ENCODE measurements at regions not wholly inside any gene's neighbourhood (a gene's known extent, or its start where the extent isn't known, plus 50 kb on each side); places are given as distances from the start of the nearest gene placed in this dataset.

- Mint-ChIP-seq H3K27me3 (ENCODE audit: low read depth, poor library complexity) (no peaks in the 10 kb centered on the region), H3K36me3 (ENCODE audit: low read depth) (no peaks in the 10 kb centered on the region), H3K27ac (no peak overlapping the region), H3K4me3 (no peak overlapping the region), H3K9me3 (peaks cover 21% of the 10 kb centered on the region), H3K4me1 (no peaks in the 10 kb centered on the region)
- no peak for TF ChIP-seq CTCF (IDR thresholded peaks at IDR 0.05)
- no peak for DNase-seq
These were observed 122.9 kb upstream of the FMR1 start for GRCh38 chrX:147788641-147789350.

- Mint-ChIP-seq H3K4me1 (peaks cover 6% of the 10 kb centered on the region), H3K9me3 (peaks cover 44% of the 10 kb centered on the region), H3K27me3 (ENCODE audit: low read depth, poor library complexity) (no peaks in the 10 kb centered on the region), H3K27ac (no peak overlapping the region), H3K4me3 (no peak overlapping the region), H3K36me3 (ENCODE audit: low read depth) (no peaks in the 10 kb centered on the region)
- no peak for TF ChIP-seq CTCF (IDR thresholded peaks at IDR 0.05)
- no peak for DNase-seq
These were observed 111.1 kb upstream of the FMR1 start for GRCh38 chrX:147800663-147801062.

- no peak overlapping the region for H3K27ac Mint-ChIP-seq
- H3K4me1 Mint-ChIP-seq, result peaks cover 6% of the 10 kb centered on the region
- no peaks in the 10 kb centered on the region for H3K27me3 Mint-ChIP-seq (ENCODE audit: low read depth, poor library complexity)
- H3K4me3 Mint-ChIP-seq, result no peak overlapping the region
- DNase-seq, result no peak
- H3K9me3 Mint-ChIP-seq, result peaks cover 33% of the 10 kb centered on the region
- no peaks in the 10 kb centered on the region for H3K36me3 Mint-ChIP-seq (ENCODE audit: low read depth)
- peak; percentile 27 for TF ChIP-seq CTCF (IDR thresholded peaks at IDR 0.05)
These were observed 107.8 kb upstream of the FMR1 start for GRCh38 chrX:147803948-147804347.

- TF ChIP-seq CTCF (IDR thresholded peaks at IDR 0.05), result no peak
- no peak overlapping the region for H3K27ac Mint-ChIP-seq
- no peak overlapping the region for H3K4me3 Mint-ChIP-seq
- no peaks in the 10 kb centered on the region for H3K4me1 Mint-ChIP-seq
- H3K36me3 Mint-ChIP-seq (ENCODE audit: low read depth), result no peaks in the 10 kb centered on the region
- no peaks in the 10 kb centered on the region for H3K27me3 Mint-ChIP-seq (ENCODE audit: low read depth, poor library complexity)
- peaks cover 8% of the 10 kb centered on the region for H3K9me3 Mint-ChIP-seq
- DNase-seq, result no peak
These were observed 99.9 kb upstream of the FMR1 start for GRCh38 chrX:147811803-147812202.

GRCh38 chrX:147827070-147827469, 84.6 kb upstream of the FMR1 start:
- H3K4me3 Mint-ChIP-seq, result no peak overlapping the region
- H3K36me3 Mint-ChIP-seq (ENCODE audit: low read depth), result no peaks in the 10 kb centered on the region
- H3K27me3 Mint-ChIP-seq (ENCODE audit: low read depth, poor library complexity), result no peaks in the 10 kb centered on the region
- H3K4me1 Mint-ChIP-seq, result no peaks in the 10 kb centered on the region
- no peak overlapping the region for H3K27ac Mint-ChIP-seq
- no peak for DNase-seq
- TF ChIP-seq CTCF (IDR thresholded peaks at IDR 0.05), result no peak
- peaks cover 81% of the 10 kb centered on the region for H3K9me3 Mint-ChIP-seq

GRCh38 chrX:147828719-147829118, 83.0 kb upstream of the FMR1 start:
- no peak overlapping the region for H3K27ac Mint-ChIP-seq
- H3K36me3 Mint-ChIP-seq (ENCODE audit: low read depth), result no peaks in the 10 kb centered on the region
- H3K9me3 Mint-ChIP-seq, result peaks cover 69% of the 10 kb centered on the region
- no peaks in the 10 kb centered on the region for H3K27me3 Mint-ChIP-seq (ENCODE audit: low read depth, poor library complexity)
- DNase-seq, result no peak
- no peaks in the 10 kb centered on the region for H3K4me1 Mint-ChIP-seq
- no peak for TF ChIP-seq CTCF (IDR thresholded peaks at IDR 0.05)
- H3K4me3 Mint-ChIP-seq, result no peak overlapping the region

Measured in nephron progenitor cell (in vitro differentiated cells).